HG03575 (cell line): ENCODE measurements at regions not wholly inside any gene's neighbourhood (a gene's known extent, or its start where the extent isn't known, plus 50 kb on each side); places are given as distances from the start of the nearest gene placed in this dataset.

Experiments used
- ATAC-seq: cut with Tn5 transposase; IDR thresholded peaks from one replicate; pipeline ENCODE4 v1.9.1; 2021; ENCODE audit not compliant: unreplicated experiment, insufficient number of reproducible peaks, low FRiP score; ENCODE audit errors: extremely low read depth

- no peak for ATAC-seq
These were observed 61.8 kb upstream of the NEDD9 start for GRCh38 chr6:11294228-11294627.

- ATAC-seq, result no peak
These were observed 60.2 kb upstream of the NEDD9 start for GRCh38 chr6:11292594-11293236.

- ATAC-seq, result no peak
These were observed 59.6 kb upstream of the NEDD9 start for GRCh38 chr6:11292091-11292490.

- no peak for ATAC-seq
These were observed 59.1 kb upstream of the NEDD9 start for GRCh38 chr6:11291582-11291981.

- ATAC-seq, result no peak
These were observed 57.6 kb upstream of the NEDD9 start for GRCh38 chr6:11290027-11290426.

GRCh38 chr6:11288065-11288464, 55.6 kb upstream of the NEDD9 start:
- ATAC-seq, result no peak

- no peak for ATAC-seq
These were observed 52.5 kb upstream of the NEDD9 start for GRCh38 chr6:11284996-11285395.

- ATAC-seq, result no peak
These were observed 51.2 kb upstream of the NEDD9 start for GRCh38 chr6:11283629-11284028.

GRCh38 chr6:11282875-11283274, 50.4 kb upstream of the NEDD9 start:
- no peak for ATAC-seq
